Astrocyte of the cerebellum (primary cell): ENCODE measurements at regions not wholly inside any gene's neighbourhood (a gene's known extent, or its start where the extent isn't known, plus 50 kb on each side); places are given as distances from the start of the nearest gene placed in this dataset.

Source experiments
- DNase-seq: peaks from one replicate; pipeline ENCODE4 v3.0.0-alpha.2; 2011; ENCODE audit warnings: low read depth
- H3K4me3 ChIP-seq: 2 replicates; pipeline ENCODE4 v1.5.1; 2011; ENCODE audit warnings: mild to moderate bottlenecking, low read depth, low read length, moderate library complexity
- CTCF ChIP-seq: IDR thresholded peaks from 2 replicates; pipeline ENCODE4 v1.5.1; 2012; ENCODE audit warnings: low read length, low read depth, moderate library complexity, mild to moderate bottlenecking; ENCODE audit errors: missing control alignments
- in situ Hi-C: cut with HindIII; loops from 2 replicates; pipeline ENCODE4 v1.10.0; 2017; ENCODE audit warnings: low sequenced_read_pairs

- TF ChIP-seq CTCF = no peak
- in situ Hi-C loops = no loop called here
- DNase-seq = no peak
These were observed 117.9 kb upstream of the COL6A5 start for GRCh38 chr3:130227540-130227939.

GRCh38 chr3:130242850-130243569 is 102.5 kb upstream of the COL6A5 start:
- no peak for DNase-seq
- peak; percentile 10 for TF ChIP-seq CTCF
- no peak overlapping the region for H3K4me3 ChIP-seq
- in situ Hi-C loops = no loop called here

More at GRCh38 chr3:130227540-130227939, 117.9 kb upstream of the COL6A5 start:
- no peak overlapping the region for H3K4me3 ChIP-seq

- H3K4me3 ChIP-seq = no peak overlapping the region
- in situ Hi-C loops = no loop called here
- no peak for DNase-seq
- no peak for TF ChIP-seq CTCF
These were observed 101.7 kb upstream of the COL6A5 start for GRCh38 chr3:130243808-130244207.

GRCh38 chr3:130250982-130251381 is 94.5 kb upstream of the COL6A5 start:
- in situ Hi-C loops = no loop called here
- TF ChIP-seq CTCF = no peak
- no peak overlapping the region for H3K4me3 ChIP-seq
- no peak for DNase-seq

- no peak for TF ChIP-seq CTCF
- no peak for DNase-seq
- in situ Hi-C loops = no loop called here
These were observed 90.0 kb upstream of the COL6A5 start for GRCh38 chr3:130255442-130255841.

GRCh38 chr3:130256821-130257340 is 88.6 kb upstream of the COL6A5 start:
- no peak overlapping the region for H3K4me3 ChIP-seq
- in situ Hi-C loops = no loop called here
- TF ChIP-seq CTCF = no peak
- no peak for DNase-seq

More at GRCh38 chr3:130255442-130255841, 90.0 kb upstream of the COL6A5 start:
- no peak overlapping the region for H3K4me3 ChIP-seq
